ENCODE measurements at regions not wholly inside any gene's neighbourhood (a gene's known extent, or its start where the extent isn't known, plus 50 kb on each side); places are given as distances from the start of the nearest gene placed in this dataset.

GRCh38 chr1:38114241-38115026 is 67.8 kb upstream of the POU3F1 start:
- Histone ChIP-seq H3K4me3 (ENCODE audit: low read length) (no peak overlapping the region), H4K8ac (ENCODE audit: low read depth, low read length) (no peak overlapping the region), H3K27me3 (ENCODE audit: insufficient read depth, low read length, poor library complexity) (no peaks in the 10 kb centered on the region), H2BK15ac (replicated peaks; ENCODE audit: low read depth) (no peak overlapping the region), H3K79me2 (ENCODE audit: control insufficient read depth, insufficient read depth, low read length) (no peaks in the 10 kb centered on the region), H3K79me1 (ENCODE audit: low read length) (no peaks in the 10 kb centered on the region), H3K23ac (ENCODE audit: low read length) (no peak overlapping the region), H2BK5ac (ENCODE audit: low read length) (no peak overlapping the region), H3K4me1 (ENCODE audit: control insufficient read depth, low read depth, low read length) (no peaks in the 10 kb centered on the region), H3K36me3 (ENCODE audit: control insufficient read depth, insufficient read depth, low read length) (no peaks in the 10 kb centered on the region), H2BK120ac (ENCODE audit: low read depth, low read length) (no peak overlapping the region), H4K5ac (ENCODE audit: low read length) (no peak overlapping the region), H3K9ac (ENCODE audit: low read length) (no peak overlapping the region), H3K27ac (ENCODE audit: low read depth, low read length) (no peak overlapping the region), H3K18ac (ENCODE audit: low read length) (no peak overlapping the region), H3K4ac (ENCODE audit: low read depth, low read length) (no peak overlapping the region), H3K4me2 (ENCODE audit: low read length) (no peak overlapping the region), H3K56ac (ENCODE audit: low read length) (no peak overlapping the region), H2AK5ac (ENCODE audit: low read length) (no peak overlapping the region)
- no CpG with 5 or more reads among the region's 13 CpGs for WGBS (ENCODE audit: extremely low coverage, insufficient coverage, low lambda C conversion rate)
- no peak for DNase-seq

GRCh38 chr1:38113159-38113666 is 66.6 kb upstream of the POU3F1 start:
- Histone ChIP-seq H3K4ac (ENCODE audit: low read depth, low read length) (no peak overlapping the region), H2AK5ac (ENCODE audit: low read length) (no peak overlapping the region), H3K79me2 (ENCODE audit: control insufficient read depth, insufficient read depth, low read length) (no peaks in the 10 kb centered on the region), H3K79me1 (ENCODE audit: low read length) (no peaks in the 10 kb centered on the region), H3K27me3 (ENCODE audit: insufficient read depth, low read length, poor library complexity) (no peaks in the 10 kb centered on the region), H2BK5ac (ENCODE audit: low read length) (no peak overlapping the region), H3K4me3 (ENCODE audit: low read length) (no peak overlapping the region), H4K8ac (ENCODE audit: low read depth, low read length) (no peak overlapping the region), H3K27ac (ENCODE audit: low read depth, low read length) (no peak overlapping the region), H3K56ac (ENCODE audit: low read length) (no peak overlapping the region), H3K36me3 (ENCODE audit: control insufficient read depth, insufficient read depth, low read length) (no peaks in the 10 kb centered on the region), H4K5ac (ENCODE audit: low read length) (no peak overlapping the region), H2BK15ac (replicated peaks; ENCODE audit: low read depth) (no peak overlapping the region), H3K9ac (ENCODE audit: low read length) (no peak overlapping the region), H3K18ac (ENCODE audit: low read length) (no peak overlapping the region), H3K23ac (ENCODE audit: low read length) (no peak overlapping the region), H2BK120ac (ENCODE audit: low read depth, low read length) (no peak overlapping the region), H3K4me2 (ENCODE audit: low read length) (no peak overlapping the region), H3K4me1 (ENCODE audit: control insufficient read depth, low read depth, low read length) (no peaks in the 10 kb centered on the region)
- DNase-seq, result no peak
- WGBS (ENCODE audit: extremely low coverage, insufficient coverage, low lambda C conversion rate), result no CpG with 5 or more reads among the region's 14 CpGs

DNA sequence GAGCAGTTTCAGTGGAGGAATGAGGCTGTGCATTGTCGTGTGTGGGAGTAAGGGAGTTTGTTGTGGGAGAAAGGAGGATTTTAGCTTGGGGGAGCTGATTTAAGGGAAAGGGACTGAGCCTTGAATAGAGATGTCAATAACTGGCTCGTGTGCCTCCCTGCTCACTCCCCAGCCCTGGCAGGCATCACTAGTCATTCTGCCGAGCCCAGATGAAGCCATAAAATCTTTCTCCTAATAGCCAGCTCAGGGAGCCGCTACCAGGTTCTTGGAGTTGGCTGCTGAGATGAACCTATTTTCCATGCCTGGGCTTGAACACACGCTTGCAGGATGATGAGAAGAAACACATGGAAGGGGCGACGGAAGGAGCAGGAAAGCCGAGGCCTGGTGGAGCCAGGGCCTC is 65.0 kb upstream of the POU3F1 start:
- Histone ChIP-seq H2BK15ac (replicated peaks; ENCODE audit: low read depth) (no peak overlapping the region), H4K5ac (ENCODE audit: low read length) (no peak overlapping the region), H4K8ac (ENCODE audit: low read depth, low read length) (no peak overlapping the region), H3K36me3 (ENCODE audit: control insufficient read depth, insufficient read depth, low read length) (no peaks in the 10 kb centered on the region), H2BK120ac (ENCODE audit: low read depth, low read length) (no peak overlapping the region), H2BK5ac (ENCODE audit: low read length) (no peak overlapping the region), H3K4me1 (ENCODE audit: control insufficient read depth, low read depth, low read length) (no peaks in the 10 kb centered on the region), H3K27ac (ENCODE audit: low read depth, low read length) (no peak overlapping the region), H3K4me3 (ENCODE audit: low read length) (no peak overlapping the region), H3K4ac (ENCODE audit: low read depth, low read length) (no peak overlapping the region), H3K18ac (ENCODE audit: low read length) (no peak overlapping the region), H3K56ac (ENCODE audit: low read length) (no peak overlapping the region), H2AK5ac (ENCODE audit: low read length) (no peak overlapping the region), H3K9ac (ENCODE audit: low read length) (no peak overlapping the region), H3K27me3 (ENCODE audit: insufficient read depth, low read length, poor library complexity) (no peaks in the 10 kb centered on the region), H3K23ac (ENCODE audit: low read length) (no peak overlapping the region), H3K79me1 (ENCODE audit: low read length) (no peaks in the 10 kb centered on the region), H3K79me2 (ENCODE audit: control insufficient read depth, insufficient read depth, low read length) (no peaks in the 10 kb centered on the region), H3K4me2 (ENCODE audit: low read length) (no peak overlapping the region)
- WGBS (ENCODE audit: extremely low coverage, insufficient coverage, low lambda C conversion rate), result no CpG with 5 or more reads among the region's 8 CpGs
- DNase-seq, result no peak

- H3K4me3 ChIP-seq (ENCODE audit: low read length), result no peak overlapping the region
- H3K79me2 ChIP-seq (ENCODE audit: control insufficient read depth, insufficient read depth, low read length), result no peaks in the 10 kb centered on the region
- no peak overlapping the region for H2BK5ac ChIP-seq (ENCODE audit: low read length)
- H3K9ac ChIP-seq (ENCODE audit: low read length), result no peak overlapping the region
- H3K36me3 ChIP-seq (ENCODE audit: control insufficient read depth, insufficient read depth, low read length), result no peaks in the 10 kb centered on the region
- no peak overlapping the region for H3K23ac ChIP-seq (ENCODE audit: low read length)
- no CpG with 5 or more reads among the region's 5 CpGs for WGBS (ENCODE audit: extremely low coverage, insufficient coverage, low lambda C conversion rate)
- no peaks in the 10 kb centered on the region for H3K27me3 ChIP-seq (ENCODE audit: insufficient read depth, low read length, poor library complexity)
- no peaks in the 10 kb centered on the region for H3K4me1 ChIP-seq (ENCODE audit: control insufficient read depth, low read depth, low read length)
- no peak overlapping the region for H3K27ac ChIP-seq (ENCODE audit: low read depth, low read length)
- H2BK120ac ChIP-seq (ENCODE audit: low read depth, low read length), result no peak overlapping the region
- no peak overlapping the region for H4K8ac ChIP-seq (ENCODE audit: low read depth, low read length)
- H4K5ac ChIP-seq (ENCODE audit: low read length), result no peak overlapping the region
- H3K56ac ChIP-seq (ENCODE audit: low read length), result no peak overlapping the region
- no peaks in the 10 kb centered on the region for H3K79me1 ChIP-seq (ENCODE audit: low read length)
- no peak overlapping the region for H2AK5ac ChIP-seq (ENCODE audit: low read length)
- no peak overlapping the region for H3K18ac ChIP-seq (ENCODE audit: low read length)
- H3K4ac ChIP-seq (ENCODE audit: low read depth, low read length), result no peak overlapping the region
- DNase-seq, result no peak
- H3K4me2 ChIP-seq (ENCODE audit: low read length), result no peak overlapping the region
- H2BK15ac ChIP-seq (replicated peaks; ENCODE audit: low read depth), result no peak overlapping the region
Measured at GRCh38 chr1:38105267-38105666, 58.7 kb upstream of the POU3F1 start.

DNA sequence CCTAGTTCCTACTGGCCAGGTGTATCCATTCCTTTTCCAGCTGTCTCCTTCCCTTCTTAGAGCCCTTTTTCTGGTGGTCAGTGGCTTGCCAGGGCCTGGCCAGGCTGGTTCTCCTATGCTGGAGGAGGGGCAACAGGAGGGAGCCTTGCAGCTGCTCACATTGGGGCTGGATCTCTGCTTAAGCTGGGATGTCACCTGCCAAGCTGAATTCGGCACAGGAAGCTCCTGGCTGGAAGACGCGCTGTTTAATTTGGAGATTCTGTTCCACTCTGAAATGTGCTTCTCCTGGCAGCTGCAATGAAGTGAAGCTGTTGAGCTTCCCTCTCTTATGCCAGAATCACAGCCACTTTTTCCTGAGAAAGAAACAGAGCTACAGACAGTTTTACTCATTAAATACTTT is 56.0 kb upstream of the POU3F1 start:
- H3K27me3 ChIP-seq (ENCODE audit: insufficient read depth, low read length, poor library complexity), result no peaks in the 10 kb centered on the region
- no CpG with 5 or more reads among the region's 3 CpGs for WGBS (ENCODE audit: extremely low coverage, insufficient coverage, low lambda C conversion rate)
- H3K4me1 ChIP-seq (ENCODE audit: control insufficient read depth, low read depth, low read length), result no peaks in the 10 kb centered on the region
- no peaks in the 10 kb centered on the region for H3K79me2 ChIP-seq (ENCODE audit: control insufficient read depth, insufficient read depth, low read length)
- no peak overlapping the region for H2AK5ac ChIP-seq (ENCODE audit: low read length)
- no peak overlapping the region for H4K5ac ChIP-seq (ENCODE audit: low read length)
- no peaks in the 10 kb centered on the region for H3K36me3 ChIP-seq (ENCODE audit: control insufficient read depth, insufficient read depth, low read length)
- H3K23ac ChIP-seq (ENCODE audit: low read length), result no peak overlapping the region
- no peaks in the 10 kb centered on the region for H3K79me1 ChIP-seq (ENCODE audit: low read length)
- H2BK120ac ChIP-seq (ENCODE audit: low read depth, low read length), result no peak overlapping the region
- H3K27ac ChIP-seq (ENCODE audit: low read depth, low read length), result no peak overlapping the region
- H3K9ac ChIP-seq (ENCODE audit: low read length), result no peak overlapping the region
- no peak overlapping the region for H3K4ac ChIP-seq (ENCODE audit: low read depth, low read length)
- H3K18ac ChIP-seq (ENCODE audit: low read length), result no peak overlapping the region
- H2BK15ac ChIP-seq (replicated peaks; ENCODE audit: low read depth), result no peak overlapping the region
- H3K4me3 ChIP-seq (ENCODE audit: low read length), result no peak overlapping the region
- DNase-seq, result no peak
- H4K8ac ChIP-seq (ENCODE audit: low read depth, low read length), result no peak overlapping the region
- H2BK5ac ChIP-seq (ENCODE audit: low read length), result no peak overlapping the region
- no peak overlapping the region for H3K56ac ChIP-seq (ENCODE audit: low read length)
- H3K4me2 ChIP-seq (ENCODE audit: low read length), result no peak overlapping the region
